ENCODE measurements at regions not wholly inside any gene's neighbourhood (a gene's known extent, or its start where the extent isn't known, plus 50 kb on each side); places are given as distances from the start of the nearest gene placed in this dataset.

- Mint-ChIP-seq H3K27ac (ENCODE audit: unreplicated experiment) (no peak overlapping the region), H3K36me3 (ENCODE audit: low read depth) (peaks cover 2% of the 10 kb centered on the region), H3K9me3 (ENCODE audit: low read depth) (no peaks in the 10 kb centered on the region), H3K4me1 (ENCODE audit: low read depth) (peaks cover 4% of the 10 kb centered on the region), H3K4me3 (ENCODE audit: unreplicated experiment) (no peak overlapping the region), H3K27me3 (ENCODE audit: low read depth) (peaks cover 9% of the 10 kb centered on the region)
- no peak for DNase-seq (ENCODE audit: low spot score)
- TF ChIP-seq, protein P1, sequence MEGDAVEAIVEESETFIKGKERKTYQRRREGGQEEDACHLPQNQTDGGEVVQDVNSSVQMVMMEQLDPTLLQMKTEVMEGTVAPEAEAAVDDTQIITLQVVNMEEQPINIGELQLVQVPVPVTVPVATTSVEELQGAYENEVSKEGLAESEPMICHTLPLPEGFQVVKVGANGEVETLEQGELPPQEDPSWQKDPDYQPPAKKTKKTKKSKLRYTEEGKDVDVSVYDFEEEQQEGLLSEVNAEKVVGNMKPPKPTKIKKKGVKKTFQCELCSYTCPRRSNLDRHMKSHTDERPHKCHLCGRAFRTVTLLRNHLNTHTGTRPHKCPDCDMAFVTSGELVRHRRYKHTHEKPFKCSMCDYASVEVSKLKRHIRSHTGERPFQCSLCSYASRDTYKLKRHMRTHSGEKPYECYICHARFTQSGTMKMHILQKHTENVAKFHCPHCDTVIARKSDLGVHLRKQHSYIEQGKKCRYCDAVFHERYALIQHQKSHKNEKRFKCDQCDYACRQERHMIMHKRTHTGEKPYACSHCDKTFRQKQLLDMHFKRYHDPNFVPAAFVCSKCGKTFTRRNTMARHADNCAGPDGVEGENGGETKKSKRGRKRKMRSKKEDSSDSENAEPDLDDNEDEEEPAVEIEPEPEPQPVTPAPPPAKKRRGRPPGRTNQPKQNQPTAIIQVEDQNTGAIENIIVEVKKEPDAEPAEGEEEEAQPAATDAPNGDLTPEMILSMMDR (IDR thresholded peaks at IDR 0.05) = no peak
Measured at GRCh38 chr3:28840976-28841376, 439.9 kb upstream of the RBMS3 start.

DNA sequence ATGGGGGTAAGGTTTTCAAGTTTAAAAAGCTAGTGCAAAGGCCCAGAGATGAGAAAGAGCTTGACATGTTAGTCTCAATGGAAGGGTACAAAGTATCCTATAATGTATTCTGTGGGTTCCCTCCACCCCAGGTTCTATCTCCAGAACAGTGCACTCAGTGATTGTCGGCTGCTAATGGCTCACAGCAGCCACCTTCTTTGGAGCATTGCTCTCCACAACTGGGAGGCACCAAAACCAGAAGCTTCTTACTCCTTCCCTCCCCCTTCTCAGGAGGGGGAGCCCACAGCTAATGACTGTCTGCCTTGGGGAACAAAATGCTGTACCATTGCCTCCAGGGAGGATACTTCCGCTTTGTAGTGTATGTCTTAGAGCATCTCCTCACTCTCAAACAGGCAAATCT is 439.4 kb upstream of the RBMS3 start:
- Mint-ChIP-seq H3K27ac (ENCODE audit: unreplicated experiment) (no peak overlapping the region), H3K4me1 (ENCODE audit: low read depth) (no peaks in the 10 kb centered on the region), H3K4me3 (ENCODE audit: unreplicated experiment) (no peak overlapping the region), H3K9me3 (ENCODE audit: low read depth) (no peaks in the 10 kb centered on the region), H3K36me3 (ENCODE audit: low read depth) (peaks cover 2% of the 10 kb centered on the region), H3K27me3 (ENCODE audit: low read depth) (peaks cover 9% of the 10 kb centered on the region)
- TF ChIP-seq, protein P1 (IDR thresholded peaks at IDR 0.05) = no peak
- DNase-seq (ENCODE audit: low spot score) = no peak

DNA sequence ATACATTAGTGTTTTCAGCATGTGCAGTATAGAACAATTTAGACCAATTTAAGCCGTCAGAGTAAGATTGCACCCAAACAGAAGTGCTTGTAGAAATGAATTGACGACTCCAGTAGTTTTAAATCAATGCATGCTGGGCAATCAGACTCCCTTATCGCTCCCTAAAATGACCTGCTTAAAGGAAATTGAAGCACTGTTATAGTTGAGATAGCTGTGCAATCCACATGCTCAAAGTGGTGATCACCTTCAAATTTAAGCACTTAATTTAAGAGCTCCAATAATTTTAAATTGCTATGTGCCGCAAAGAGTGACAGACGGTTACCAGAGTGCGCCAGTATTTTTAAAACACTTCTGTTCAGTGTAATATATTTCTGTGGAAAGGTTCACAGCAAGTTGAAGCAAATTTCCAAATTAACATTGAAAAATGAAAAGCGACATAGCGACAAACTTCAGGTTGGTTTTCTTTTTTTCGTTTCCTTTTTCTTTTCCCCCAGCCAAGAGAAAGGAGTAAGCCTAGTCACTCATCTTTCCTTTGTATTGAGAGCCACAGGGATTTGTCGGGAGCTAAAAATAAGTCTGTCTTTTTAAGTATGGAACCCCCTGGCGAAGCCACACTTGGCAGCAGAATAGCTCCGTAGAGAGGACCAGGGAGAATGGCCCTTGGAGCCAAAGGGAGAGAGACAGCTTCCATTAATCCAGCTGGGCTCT is 436.4 kb upstream of the RBMS3 start:
- peaks cover 5% of the 10 kb centered on the region for H3K27me3 Mint-ChIP-seq (ENCODE audit: low read depth)
- TF ChIP-seq, protein P1 (IDR thresholded peaks at IDR 0.05) = no peak
- no peaks in the 10 kb centered on the region for H3K4me1 Mint-ChIP-seq (ENCODE audit: low read depth)
- no peak overlapping the region for H3K4me3 Mint-ChIP-seq (ENCODE audit: unreplicated experiment)
- H3K27ac Mint-ChIP-seq (ENCODE audit: unreplicated experiment) = no peak overlapping the region
- no peaks in the 10 kb centered on the region for H3K36me3 Mint-ChIP-seq (ENCODE audit: low read depth)
- DNase-seq (ENCODE audit: low spot score) = no peak
- no peaks in the 10 kb centered on the region for H3K9me3 Mint-ChIP-seq (ENCODE audit: low read depth)

DNA sequence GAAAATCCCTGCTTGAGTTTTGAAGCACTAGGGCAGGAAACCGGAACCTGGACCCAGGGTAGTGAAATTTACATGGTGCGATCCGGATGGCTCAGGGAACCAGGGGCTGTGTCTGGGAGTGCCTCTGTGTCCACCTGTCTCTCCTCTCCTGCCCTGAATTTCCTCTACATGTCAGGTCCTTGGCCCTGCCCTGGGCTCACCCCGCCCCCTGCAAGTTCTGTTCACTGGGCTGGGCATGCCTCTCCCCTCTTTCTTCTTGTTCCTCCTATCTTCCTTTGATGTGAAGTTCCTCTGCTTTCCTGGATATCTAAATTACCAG is 435.9 kb upstream of the RBMS3 start:
- H3K4me1 Mint-ChIP-seq (ENCODE audit: low read depth) = no peaks in the 10 kb centered on the region

DNA sequence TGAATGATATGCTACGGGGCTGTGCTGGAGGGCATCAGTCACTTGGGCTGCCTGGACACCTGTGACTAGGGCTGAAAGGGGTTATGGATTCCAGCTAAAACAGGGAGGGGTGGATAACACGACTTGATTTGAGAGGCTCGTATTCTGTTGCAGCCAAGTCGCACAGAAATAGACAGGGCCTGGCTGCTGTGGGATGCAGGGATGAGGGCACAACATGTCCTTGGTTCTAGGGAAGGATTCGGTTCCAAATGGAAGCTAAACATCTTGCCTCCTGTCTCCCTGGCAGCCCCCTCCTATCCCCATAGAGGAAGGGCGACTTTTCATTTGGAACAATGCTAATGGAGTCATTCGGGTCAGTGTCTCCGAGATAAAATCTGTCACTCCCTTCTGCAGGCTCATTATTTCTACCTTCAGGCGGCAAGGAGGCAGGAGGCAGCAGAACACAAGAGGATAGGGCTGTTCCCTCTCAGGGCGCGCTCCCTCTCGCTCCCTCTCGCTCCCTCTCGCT is 433.8 kb upstream of the RBMS3 start:
- H3K27ac Mint-ChIP-seq (ENCODE audit: unreplicated experiment) = no peak overlapping the region
- no peaks in the 10 kb centered on the region for H3K36me3 Mint-ChIP-seq (ENCODE audit: low read depth)
- no peak overlapping the region for H3K4me3 Mint-ChIP-seq (ENCODE audit: unreplicated experiment)
- no peaks in the 10 kb centered on the region for H3K4me1 Mint-ChIP-seq (ENCODE audit: low read depth)
- H3K9me3 Mint-ChIP-seq (ENCODE audit: low read depth) = no peaks in the 10 kb centered on the region
- peaks cover 5% of the 10 kb centered on the region for H3K27me3 Mint-ChIP-seq (ENCODE audit: low read depth)
- DNase-seq (ENCODE audit: low spot score) = no peak
- TF ChIP-seq, protein P1 (IDR thresholded peaks at IDR 0.05) = no peak

More for the DNA sequence above, 435.9 kb upstream of the RBMS3 start:
- Mint-ChIP-seq H3K9me3 (ENCODE audit: low read depth) (no peaks in the 10 kb centered on the region), H3K4me3 (ENCODE audit: unreplicated experiment) (no peak overlapping the region), H3K36me3 (ENCODE audit: low read depth) (no peaks in the 10 kb centered on the region), H3K27me3 (ENCODE audit: low read depth) (peaks cover 5% of the 10 kb centered on the region), H3K27ac (ENCODE audit: unreplicated experiment) (no peak overlapping the region)
- TF ChIP-seq, protein P1 (IDR thresholded peaks at IDR 0.05) = no peak
- no peak for DNase-seq (ENCODE audit: low spot score)

All from chondrocyte (in vitro differentiated cells).